A673 (cell line): ENCODE measurements at regions not wholly inside any gene's neighbourhood (a gene's known extent, or its start where the extent isn't known, plus 50 kb on each side); places are given as distances from the start of the nearest gene placed in this dataset.
"Not testable (repeated sequence)": the region's sequence is repeated elsewhere in the genome, so short reads cannot be mapped to it uniquely, and the experiment has no call there.

Experiments used
- BruUV-seq: library from RNA; stranded (reverse); fragments of 400-500 nt; replicated peaks from 2 replicates; lab custom pipeline; 2021; lab: Mats Ljungman, UMichigan
- CTCF ChIA-PET: fragments of 300-600 bp; sonication (Branson Sonifier 250); formaldehyde crosslinking; loops from one replicate; lab custom pipeline; 2022; ENCODE audit warnings: antibody characterized with exemption; lab: Charles Lee
- POLR2A ChIA-PET: fragments of 300-600 bp; sonication (Branson Sonifier 250); formaldehyde crosslinking; loops from one replicate; lab custom pipeline; 2022; ENCODE audit warnings: antibody characterized with exemption; ENCODE audit not compliant: low non-redundant PET; lab: Charles Lee
- DNase-seq: peaks from one replicate; pipeline ENCODE4 v3.0.0-alpha.2; 2015; ENCODE audit warnings: low spot score
- H3K27ac ChIP-seq: fragments of 200-600 bp; sonication (generic); 2 replicates; pipeline ENCODE4 v1.5.1; 2016; ENCODE audit warnings: mixed run types, low read depth, mild to moderate bottlenecking, mixed read lengths, antibody characterized with exemption, low read length; ENCODE audit not compliant: poor library complexity, severe bottlenecking
- H3K27me3 ChIP-seq: fragments of 200-600 bp; sonication (generic); replicated peaks from 2 replicates; pipeline ENCODE4 v1.6.1; 2017; ENCODE audit warnings: mixed run types, low read depth, mild to moderate bottlenecking, mixed read lengths, antibody characterized with exemption, low read length; ENCODE audit not compliant: insufficient read depth, poor library complexity
- H3K36me3 ChIP-seq: fragments of 200-600 bp; sonication (generic); 2 replicates; pipeline ENCODE4 v1.6.1; 2016; ENCODE audit warnings: mixed run types, mild to moderate bottlenecking, mixed read lengths, antibody characterized with exemption, low read length; ENCODE audit not compliant: insufficient read depth, poor library complexity, severe bottlenecking
- H3K4me1 ChIP-seq: fragments of 200-600 bp; sonication (generic); 2 replicates; pipeline ENCODE4 v1.6.1; 2017; ENCODE audit warnings: mixed run types, mild to moderate bottlenecking, mixed read lengths, antibody characterized with exemption, low read length; ENCODE audit not compliant: insufficient read depth, poor library complexity, severe bottlenecking
- H3K4me3 ChIP-seq: fragments of 200-600 bp; sonication (generic); 2 replicates; pipeline ENCODE4 v1.5.1; 2016; ENCODE audit warnings: low read depth, mixed run types, mild to moderate bottlenecking, mixed read lengths, low read length; ENCODE audit not compliant: poor library complexity, severe bottlenecking
- H3K9me3 ChIP-seq: fragments of 200-600 bp; sonication (generic); 2 replicates; pipeline ENCODE4 v1.6.1; 2016; ENCODE audit warnings: mixed run types, low read depth, mild to moderate bottlenecking, mixed read lengths, antibody characterized with exemption, low read length; ENCODE audit not compliant: poor library complexity, severe bottlenecking
- EZH2 ChIP-seq: fragments of 200-600 bp; sonication (generic); IDR thresholded peaks from 2 replicates; pipeline ENCODE4 v1.6.1; 2017; ENCODE audit warnings: borderline replicate concordance, low read depth, mild to moderate bottlenecking, mixed read lengths, antibody characterized with exemption, low read length; ENCODE audit not compliant: poor library complexity, severe bottlenecking
- intact Hi-C: fragments of 100-400 bp; cut with micrococcal nuclease; formaldehyde crosslinking; loops from one replicate; pipeline ENCODE4 v1.10.0; 2022; ENCODE audit not compliant: unreplicated experiment
- TF ChIP-seq, protein P1 (sequence below): fragments of 300-800, 200-600 bp; sonication (generic); conservative IDR thresholded peaks from 2 replicates; pipeline ENCODE4 v1.5.1; 2017; ENCODE audit warnings: low read depth, mild to moderate bottlenecking, antibody characterized with exemption, low read length, moderate library complexity, mixed read lengths

DNA sequence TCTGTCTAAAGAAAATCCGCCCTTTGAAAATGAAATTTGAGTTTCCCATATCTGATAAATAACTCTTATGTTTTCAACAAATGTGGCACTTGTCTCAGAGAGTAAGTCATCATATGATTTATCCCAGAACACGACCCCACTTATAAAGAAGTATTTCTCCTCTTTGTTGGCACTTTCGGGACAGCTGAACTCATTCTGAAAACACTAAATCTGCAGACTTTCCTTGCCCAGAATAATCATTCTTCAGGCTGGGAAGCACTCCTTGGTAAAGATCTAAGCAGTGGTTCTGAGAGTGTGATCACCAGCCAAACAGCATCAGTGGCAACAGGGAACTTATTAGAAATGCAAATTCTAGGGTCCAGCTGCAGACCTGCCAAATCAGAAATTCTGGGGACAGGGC, 532.2 kb upstream of the API5 start:
- Histone ChIP-seq H3K27ac (no peak overlapping the region), H3K36me3 (no peaks in the 10 kb centered on the region), H3K4me3 (no peak overlapping the region), H3K9me3 (no peaks in the 10 kb centered on the region), H3K27me3 (no peaks in the 10 kb centered on the region), H3K4me1 (no peaks in the 10 kb centered on the region)
- TF ChIP-seq, protein P1, sequence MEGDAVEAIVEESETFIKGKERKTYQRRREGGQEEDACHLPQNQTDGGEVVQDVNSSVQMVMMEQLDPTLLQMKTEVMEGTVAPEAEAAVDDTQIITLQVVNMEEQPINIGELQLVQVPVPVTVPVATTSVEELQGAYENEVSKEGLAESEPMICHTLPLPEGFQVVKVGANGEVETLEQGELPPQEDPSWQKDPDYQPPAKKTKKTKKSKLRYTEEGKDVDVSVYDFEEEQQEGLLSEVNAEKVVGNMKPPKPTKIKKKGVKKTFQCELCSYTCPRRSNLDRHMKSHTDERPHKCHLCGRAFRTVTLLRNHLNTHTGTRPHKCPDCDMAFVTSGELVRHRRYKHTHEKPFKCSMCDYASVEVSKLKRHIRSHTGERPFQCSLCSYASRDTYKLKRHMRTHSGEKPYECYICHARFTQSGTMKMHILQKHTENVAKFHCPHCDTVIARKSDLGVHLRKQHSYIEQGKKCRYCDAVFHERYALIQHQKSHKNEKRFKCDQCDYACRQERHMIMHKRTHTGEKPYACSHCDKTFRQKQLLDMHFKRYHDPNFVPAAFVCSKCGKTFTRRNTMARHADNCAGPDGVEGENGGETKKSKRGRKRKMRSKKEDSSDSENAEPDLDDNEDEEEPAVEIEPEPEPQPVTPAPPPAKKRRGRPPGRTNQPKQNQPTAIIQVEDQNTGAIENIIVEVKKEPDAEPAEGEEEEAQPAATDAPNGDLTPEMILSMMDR: no peak
- TF ChIP-seq EZH2: no peak
- ChIA-PET CTCF (no interaction called here), POLR2A (no interaction called here)
- intact Hi-C loops: no loop called here
- no peak for DNase-seq
- no TSS peak for BruUV-seq

DNA sequence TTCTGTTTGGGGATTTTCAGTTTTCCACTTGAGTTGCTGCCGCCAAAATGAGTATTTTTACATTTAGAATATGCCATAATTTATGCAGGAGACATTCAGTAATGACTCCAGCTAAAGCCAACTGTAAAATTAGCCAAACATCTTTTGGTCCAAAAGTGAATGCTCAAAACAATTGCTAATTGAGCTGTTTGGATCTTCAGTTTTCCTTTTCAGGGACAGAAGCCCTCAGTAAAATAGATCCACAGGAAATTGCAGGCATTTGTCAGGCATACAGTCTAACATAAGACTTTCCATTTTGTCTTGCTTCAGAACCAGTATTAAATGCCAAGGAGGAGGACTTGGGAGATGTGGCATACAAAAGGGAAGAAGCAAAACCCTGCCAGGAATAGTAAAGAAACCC, 524.8 kb upstream of the API5 start:
- ChIA-PET CTCF (no interaction called here), POLR2A (no interaction called here)
- Histone ChIP-seq H3K9me3 (no peaks in the 10 kb centered on the region), H3K27me3 (no peaks in the 10 kb centered on the region), H3K4me1 (no peaks in the 10 kb centered on the region), H3K27ac (no peak overlapping the region), H3K36me3 (no peaks in the 10 kb centered on the region), H3K4me3 (no peak overlapping the region)
- no peak for DNase-seq
- BruUV-seq: no TSS peak
- intact Hi-C loops: no loop called here
- TF ChIP-seq, protein P1: no peak
- TF ChIP-seq EZH2: no peak

DNA sequence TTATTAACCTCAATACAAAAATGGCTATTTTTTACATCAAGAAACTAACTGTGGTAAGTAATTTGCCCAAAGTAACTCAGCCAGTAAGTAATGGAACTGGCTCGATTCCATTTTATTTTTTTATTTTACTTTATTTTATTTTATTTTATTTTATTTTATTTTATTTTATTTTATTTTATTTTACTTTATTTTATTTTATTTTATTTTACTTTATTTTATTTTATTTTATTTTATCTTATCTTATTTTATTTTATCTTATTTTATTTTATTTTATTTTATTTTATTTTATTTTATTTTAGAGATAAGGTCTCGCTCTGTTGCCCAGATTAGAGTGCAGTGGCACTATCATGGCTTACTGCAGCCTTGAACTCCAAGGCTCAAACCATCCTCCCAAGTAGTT, 516.3 kb upstream of the API5 start:
- BruUV-seq, DNase-seq, CTCF ChIA-PET, H3K36me3 ChIP-seq, H3K27ac ChIP-seq, H3K4me1 ChIP-seq, intact Hi-C loops, H3K27me3 ChIP-seq, POLR2A ChIA-PET, H3K4me3 ChIP-seq, H3K9me3 ChIP-seq: not testable (repeated sequence)

DNA sequence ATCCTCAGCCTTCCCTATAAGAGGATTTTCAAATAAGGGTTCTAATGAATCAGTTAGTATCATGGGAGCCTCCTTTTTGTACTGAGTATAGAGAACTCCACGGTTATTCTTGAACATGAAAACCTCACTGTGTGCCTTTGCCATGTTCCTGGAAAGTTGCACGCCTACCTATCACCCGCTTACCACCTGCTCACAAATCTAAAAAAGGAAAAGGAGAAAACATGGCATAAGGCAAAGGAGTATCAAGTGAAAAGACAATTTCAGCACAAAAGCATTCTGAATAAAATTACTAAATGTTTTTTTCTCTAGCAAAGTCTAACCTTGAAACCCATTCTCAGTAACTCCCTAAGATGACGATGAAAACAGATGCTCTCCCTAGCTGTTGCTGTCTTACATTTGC, 511.8 kb upstream of the API5 start:
- BruUV-seq: no TSS peak
- no peaks in the 10 kb centered on the region for H3K36me3 ChIP-seq

More for the DNA sequence above, 511.8 kb upstream of the API5 start:
- TF ChIP-seq, protein P1: no peak
- TF ChIP-seq EZH2: no peak
- Histone ChIP-seq H3K4me1 (peaks cover 11% of the 10 kb centered on the region), H3K9me3 (peaks cover 4% of the 10 kb centered on the region), H3K27ac (no peak overlapping the region), H3K4me3 (no peak overlapping the region), H3K27me3 (no peaks in the 10 kb centered on the region)
- intact Hi-C loops: no loop called here
- POLR2A ChIA-PET: interaction anchor here (0.6 kb wide), 1 partner anchor 56 kb away, joined by 3 read pairs; no protein-coding TSS in a partner anchor
- DNase-seq: no peak
- CTCF ChIA-PET: no interaction called here
